Smooth muscle cell (in vitro differentiated cells): ENCODE measurements at regions not wholly inside any gene's neighbourhood (a gene's known extent, or its start where the extent isn't known, plus 50 kb on each side); places are given as distances from the start of the nearest gene placed in this dataset.
"Not testable (repeated sequence)": the region's sequence is repeated elsewhere in the genome, so short reads cannot be mapped to it uniquely, and the experiment has no call there.

ENCODE experiments used
- DNase-seq: peaks from one replicate; lab custom pipeline; 2025; ENCODE audit not compliant: unreplicated experiment; lab: John Stamatoyannopoulos, UW
- H2AFZ ChIP-seq: fragments of 200-600 bp; sonication (generic); 2 replicates; pipeline ENCODE4 v1.6.0; 2016; ENCODE audit warnings: antibody characterized with exemption, low read depth, mild to moderate bottlenecking
- H3F3A ChIP-seq: fragments of 200-600 bp; sonication (generic); 2 replicates; pipeline ENCODE4 v1.6.0; 2017; ENCODE audit warnings: antibody characterized with exemption, low read depth
- H3K27ac ChIP-seq: fragments of 200-600 bp; sonication (generic); 2 replicates; pipeline ENCODE4 v1.5.1; 2016; ENCODE audit warnings: low read depth, mild to moderate bottlenecking
- H3K27me3 ChIP-seq: fragments of 200-600 bp; sonication (generic); 2 replicates; pipeline ENCODE4 v1.6.1; 2016; ENCODE audit warnings: low read depth, mild to moderate bottlenecking
- H3K36me3 ChIP-seq: fragments of 200-600 bp; sonication (generic); 2 replicates; pipeline ENCODE4 v1.5.1; 2016; ENCODE audit warnings: low read depth
- H3K4me1 ChIP-seq: fragments of 200-600 bp; sonication (generic); 2 replicates; pipeline ENCODE4 v1.5.1; 2016; ENCODE audit warnings: low read depth
- H3K4me2 ChIP-seq: fragments of 200-600 bp; sonication (generic); 2 replicates; pipeline ENCODE4 v1.6.0; 2016; ENCODE audit warnings: mild to moderate bottlenecking
- H3K4me3 ChIP-seq: fragments of 200-600 bp; sonication (generic); 2 replicates; pipeline ENCODE4 v1.5.1; 2016; ENCODE audit warnings: mild to moderate bottlenecking
- H3K79me2 ChIP-seq: fragments of 200-600 bp; sonication (generic); 2 replicates; pipeline ENCODE4 v1.6.0; 2016; ENCODE audit warnings: low read depth, mild to moderate bottlenecking
- H3K9ac ChIP-seq: fragments of 200-600 bp; sonication (generic); 2 replicates; pipeline ENCODE4 v1.6.0; 2016; ENCODE audit warnings: low read depth
- H3K9me3 ChIP-seq: fragments of 200-600 bp; sonication (generic); replicated peaks from 2 replicates; pipeline ENCODE4 v1.5.1; 2016; ENCODE audit warnings: low read depth
- H4K20me1 ChIP-seq: fragments of 200-600 bp; sonication (generic); 2 replicates; pipeline ENCODE4 v1.6.0; 2016; ENCODE audit warnings: low read depth
- CTCF ChIP-seq: fragments of 200-600 bp; sonication (generic); IDR thresholded peaks from 2 replicates; pipeline ENCODE4 v1.5.1; 2017; ENCODE audit warnings: borderline replicate concordance, mild to moderate bottlenecking, antibody characterized with exemption; ENCODE audit not compliant: insufficient read depth, poor library complexity, severe bottlenecking
- WGBS: methylation state at CpG from one replicate; pipeline ENCODE4 v1.1.7; 2016; ENCODE audit warnings: low lambda C conversion rate; 5-methylcytosine and 5-hydroxymethylcytosine counted together

- Histone ChIP-seq H3K27ac (no peak overlapping the region), H4K20me1 (no peaks in the 10 kb centered on the region), H3F3A (no peaks in the 10 kb centered on the region), H3K79me2 (no peaks in the 10 kb centered on the region), H3K4me3 (no peak overlapping the region), H3K9me3 (no peaks in the 10 kb centered on the region), H3K27me3 (no peaks in the 10 kb centered on the region), H3K4me1 (no peaks in the 10 kb centered on the region), H3K4me2 (no peak overlapping the region), H2AFZ (no peak overlapping the region), H3K9ac (no peak overlapping the region), H3K36me3 (no peaks in the 10 kb centered on the region)
- DNase-seq, result no peak
- TF ChIP-seq CTCF, result no peak
- 80% methylated on average over 6 of the region's 6 CpGs for WGBS
Measured at GRCh38 chr2:126986631-126987187, 88.0 kb downstream of the TEX51 start.

GRCh38 chr2:126988482-126988881 lies 89.8 kb downstream of the TEX51 start:
- Histone ChIP-seq H3K27ac (no peak overlapping the region), H3K79me2 (no peaks in the 10 kb centered on the region), H2AFZ (no peak overlapping the region), H4K20me1 (no peaks in the 10 kb centered on the region), H3K36me3 (no peaks in the 10 kb centered on the region), H3K9me3 (no peaks in the 10 kb centered on the region), H3K4me2 (no peak overlapping the region), H3K4me1 (no peaks in the 10 kb centered on the region), H3K9ac (no peak overlapping the region), H3K27me3 (no peaks in the 10 kb centered on the region), H3K4me3 (no peak overlapping the region), H3F3A (no peaks in the 10 kb centered on the region)
- WGBS, result 82% methylated on average over 4 of the region's 4 CpGs
- no peak for DNase-seq
- no peak for TF ChIP-seq CTCF

- not testable (repeated sequence) for H2AFZ ChIP-seq, H3K4me1 ChIP-seq, H3K4me3 ChIP-seq, DNase-seq, H3K9me3 ChIP-seq, H3K9ac ChIP-seq, H4K20me1 ChIP-seq, H3K27ac ChIP-seq, H3F3A ChIP-seq, H3K4me2 ChIP-seq, H3K79me2 ChIP-seq, H3K27me3 ChIP-seq, H3K36me3 ChIP-seq
- 93% methylated on average over 8 of the region's 8 CpGs for WGBS
Measured at GRCh38 chr2:126989064-126989463, 90.4 kb downstream of the TEX51 start.

- Histone ChIP-seq H3K36me3 (no peaks in the 10 kb centered on the region), H3K9ac (no peak overlapping the region), H3K4me1 (no peaks in the 10 kb centered on the region), H3K79me2 (no peaks in the 10 kb centered on the region), H3K27me3 (no peaks in the 10 kb centered on the region), H3K4me3 (no peak overlapping the region), H3K4me2 (no peak overlapping the region), H4K20me1 (no peaks in the 10 kb centered on the region), H3F3A (no peaks in the 10 kb centered on the region), H2AFZ (no peak overlapping the region), H3K9me3 (no peaks in the 10 kb centered on the region), H3K27ac (no peak overlapping the region)
- no peak for TF ChIP-seq CTCF
- no peak for DNase-seq
- 58% methylated on average over 2 of the region's 2 CpGs for WGBS
Measured at GRCh38 chr2:126990200-126990599, 91.5 kb downstream of the TEX51 start.
